ENCODE measurements at regions not wholly inside any gene's neighbourhood (a gene's known extent, or its start where the extent isn't known, plus 50 kb on each side); places are given as distances from the start of the nearest gene placed in this dataset.

DNA sequence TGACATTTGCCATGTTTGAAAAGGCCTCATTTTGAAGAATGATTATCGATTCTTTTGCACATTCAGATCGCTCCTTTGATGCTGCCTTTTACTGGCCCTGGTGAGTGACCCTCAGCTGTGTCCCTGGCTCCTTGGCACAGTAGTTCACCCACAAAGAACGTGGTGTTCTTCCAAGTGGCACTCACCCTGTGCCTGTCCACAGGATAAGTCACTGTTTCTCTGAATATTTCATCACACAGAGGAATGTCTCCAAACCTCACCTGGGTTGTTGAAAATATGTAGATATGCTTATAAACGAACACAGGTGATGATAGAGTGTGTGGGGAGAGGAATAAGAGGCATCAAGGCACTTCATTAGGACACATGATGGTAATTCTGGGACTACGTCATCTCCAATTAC, 810.7 kb downstream of the CCSER2 start:
- no peak for TF ChIP-seq GATA2 (IDR thresholded peaks at IDR 0.05; ENCODE audit: low read depth, low read length)
- no peak for TF ChIP-seq GATA3 (IDR thresholded peaks at IDR 0.05; ENCODE audit: low read depth, low read length)
